ENCODE measurements at regions not wholly inside any gene's neighbourhood (a gene's known extent, or its start where the extent isn't known, plus 50 kb on each side); places are given as distances from the start of the nearest gene placed in this dataset.
"Not testable (repeated sequence)": the region's sequence is repeated elsewhere in the genome, so short reads cannot be mapped to it uniquely, and the experiment has no call there.

- Mint-ChIP-seq H3K36me3 (no peaks in the 10 kb centered on the region), H3K4me3 (no peak overlapping the region), H3K9me3 (no peaks in the 10 kb centered on the region), H3K27ac (no peak overlapping the region), H3K27me3 (no peaks in the 10 kb centered on the region), H3K4me1 (no peaks in the 10 kb centered on the region)
- DNase-seq (no peak), ATAC-seq (replicated peaks) (no peak)
These were observed 74.9 kb downstream of the ALG10 start for GRCh38 chr12:34097213-34097612.

- H3K9me3 Mint-ChIP-seq: no peaks in the 10 kb centered on the region
These were observed 83.2 kb downstream of the ALG10 start for GRCh38 chr12:34105392-34105933.

GRCh38 chr12:34106172-34106571 lies 83.9 kb downstream of the ALG10 start:
- no peak for ATAC-seq (replicated peaks)
- H3K27ac Mint-ChIP-seq: no peak overlapping the region
- H3K9me3 Mint-ChIP-seq: no peaks in the 10 kb centered on the region
- H3K36me3 Mint-ChIP-seq: no peaks in the 10 kb centered on the region
- no peaks in the 10 kb centered on the region for H3K4me1 Mint-ChIP-seq
- no peak overlapping the region for H3K4me3 Mint-ChIP-seq
- H3K27me3 Mint-ChIP-seq: peaks cover 18 to 34% of the 10 kb centered on the region in 2 donors
- DNase-seq: no peak

More at GRCh38 chr12:34105392-34105933, 83.2 kb downstream of the ALG10 start:
- Mint-ChIP-seq H3K36me3 (no peaks in the 10 kb centered on the region), H3K4me1 (no peaks in the 10 kb centered on the region), H3K4me3 (no peak overlapping the region), H3K27ac (no peak overlapping the region), H3K27me3 (peaks cover 18 to 34% of the 10 kb centered on the region in 2 donors)
- DNase-seq (no peak), ATAC-seq (replicated peaks) (no peak)

GRCh38 chr12:34107016-34107415 lies 84.7 kb downstream of the ALG10 start:
- no peak for DNase-seq
- Mint-ChIP-seq H3K27me3 (peaks cover 18 to 34% of the 10 kb centered on the region in 2 donors), H3K36me3 (no peaks in the 10 kb centered on the region), H3K9me3 (no peaks in the 10 kb centered on the region), H3K27ac (no peak overlapping the region), H3K4me3 (no peak overlapping the region), H3K4me1 (no peaks in the 10 kb centered on the region)
- ATAC-seq (replicated peaks): no peak

- peak in 1 of 2 donors; percentile 23 for ATAC-seq (replicated peaks)
- Mint-ChIP-seq H3K27ac (no peak overlapping the region), H3K27me3 (peaks cover 18 to 30% of the 10 kb centered on the region in 2 donors), H3K4me3 (no peak overlapping the region), H3K4me1 (no peaks in the 10 kb centered on the region), H3K36me3 (no peaks in the 10 kb centered on the region), H3K9me3 (no peaks in the 10 kb centered on the region)
- DNase-seq: no peak
These were observed 85.6 kb downstream of the ALG10 start for GRCh38 chr12:34107781-34108404.

GRCh38 chr12:34108405-34108803 lies 86.1 kb downstream of the ALG10 start:
- no peak overlapping the region for H3K27ac Mint-ChIP-seq
- no peaks in the 10 kb centered on the region for H3K36me3 Mint-ChIP-seq
- no peaks in the 10 kb centered on the region for H3K9me3 Mint-ChIP-seq
- peaks cover 18 to 30% of the 10 kb centered on the region in 2 donors for H3K27me3 Mint-ChIP-seq
- DNase-seq (no peak), ATAC-seq (replicated peaks) (peak in 1 of 2 donors; percentile 16)
- no peak overlapping the region for H3K4me3 Mint-ChIP-seq
- no peaks in the 10 kb centered on the region for H3K4me1 Mint-ChIP-seq

- Mint-ChIP-seq H3K9me3 (no peaks in the 10 kb centered on the region), H3K36me3 (no peaks in the 10 kb centered on the region), H3K4me1 (no peaks in the 10 kb centered on the region), H3K27me3 (peaks cover 18 to 30% of the 10 kb centered on the region in 2 donors), H3K27ac (no peak overlapping the region), H3K4me3 (no peak overlapping the region)
- no peak for ATAC-seq (replicated peaks)
- DNase-seq: no peak
These were observed 86.7 kb downstream of the ALG10 start for GRCh38 chr12:34108967-34109366.

GRCh38 chr12:34109390-34109789 lies 87.1 kb downstream of the ALG10 start:
- ATAC-seq (replicated peaks) (no peak), DNase-seq (no peak)
- Mint-ChIP-seq H3K27ac (no peak overlapping the region), H3K36me3 (no peaks in the 10 kb centered on the region), H3K4me1 (no peaks in the 10 kb centered on the region), H3K4me3 (no peak overlapping the region), H3K9me3 (no peaks in the 10 kb centered on the region), H3K27me3 (peaks cover 18 to 30% of the 10 kb centered on the region in 2 donors)

GRCh38 chr12:34109909-34110531 lies 87.7 kb downstream of the ALG10 start:
- not testable (repeated sequence) for H3K9me3 Mint-ChIP-seq; H3K27ac Mint-ChIP-seq; H3K4me3 Mint-ChIP-seq; H3K36me3 Mint-ChIP-seq; ATAC-seq (replicated peaks); DNase-seq; H3K4me1 Mint-ChIP-seq
- peaks cover 18 to 30% of the 10 kb centered on the region in 2 donors for H3K27me3 Mint-ChIP-seq

- no peak overlapping the region for H3K4me3 Mint-ChIP-seq
- H3K27ac Mint-ChIP-seq: no peak overlapping the region
- DNase-seq (no peak), ATAC-seq (replicated peaks) (no peak)
- no peaks in the 10 kb centered on the region for H3K9me3 Mint-ChIP-seq
- H3K27me3 Mint-ChIP-seq: no peaks in the 10 kb centered on the region
- no peaks in the 10 kb centered on the region for H3K36me3 Mint-ChIP-seq
- H3K4me1 Mint-ChIP-seq: no peaks in the 10 kb centered on the region
These were observed 97.1 kb downstream of the ALG10 start for GRCh38 chr12:34119366-34119765.

GRCh38 chr12:34121360-34121759 lies 99.1 kb downstream of the ALG10 start:
- Mint-ChIP-seq H3K27me3 (no peaks in the 10 kb centered on the region), H3K4me1 (peaks cover 6 to 13% of the 10 kb centered on the region in 2 donors), H3K4me3 (no peak overlapping the region), H3K36me3 (no peaks in the 10 kb centered on the region), H3K27ac (no peak overlapping the region), H3K9me3 (no peaks in the 10 kb centered on the region)
- ATAC-seq (replicated peaks) (no peak), DNase-seq (no peak)

- not testable (repeated sequence) for H3K27ac Mint-ChIP-seq, H3K4me3 Mint-ChIP-seq, H3K27me3 Mint-ChIP-seq, H3K36me3 Mint-ChIP-seq, H3K9me3 Mint-ChIP-seq
- H3K4me1 Mint-ChIP-seq: peaks cover 10 to 25% of the 10 kb centered on the region in 2 donors
- ATAC-seq (replicated peaks) (peak; percentile 57 to 81), DNase-seq (peak; percentile 54)
These were observed 100.8 kb downstream of the ALG10 start for GRCh38 chr12:34123092-34123491.

GRCh38 chr12:34124608-34125007 lies 102.3 kb downstream of the ALG10 start:
- Mint-ChIP-seq H3K27me3 (peaks cover 0 to 7% of the 10 kb centered on the region in 2 donors), H3K4me1 (peaks cover 10 to 33% of the 10 kb centered on the region in 2 donors), H3K4me3 (no peak overlapping the region), H3K9me3 (no peaks in the 10 kb centered on the region), H3K36me3 (no peaks in the 10 kb centered on the region), H3K27ac (no peak overlapping the region)
- ATAC-seq (replicated peaks) (no peak), DNase-seq (no peak)

GRCh38 chr12:34126239-34126641 lies 103.9 kb downstream of the ALG10 start:
- ATAC-seq (replicated peaks): peak; percentile 27 to 31
- no peaks in the 10 kb centered on the region for H3K9me3 Mint-ChIP-seq
- no peak for DNase-seq
- H3K4me3 Mint-ChIP-seq: peak overlapping the region; percentile 40 to 54
- H3K4me1 Mint-ChIP-seq: peaks cover 10 to 37% of the 10 kb centered on the region in 2 donors
- peaks cover 0 to 7% of the 10 kb centered on the region in 2 donors for H3K27me3 Mint-ChIP-seq
- H3K36me3 Mint-ChIP-seq: no peaks in the 10 kb centered on the region
- H3K27ac Mint-ChIP-seq: no peak overlapping the region

- ATAC-seq (replicated peaks): no peak
- no peaks in the 10 kb centered on the region for H3K9me3 Mint-ChIP-seq
- peak overlapping the region; percentile 40 to 54 for H3K4me3 Mint-ChIP-seq
- H3K27ac Mint-ChIP-seq: no peak overlapping the region
- DNase-seq: no peak
- peaks cover 0 to 7% of the 10 kb centered on the region in 2 donors for H3K27me3 Mint-ChIP-seq
- H3K36me3 Mint-ChIP-seq: no peaks in the 10 kb centered on the region
- H3K4me1 Mint-ChIP-seq: peaks cover 10 to 37% of the 10 kb centered on the region in 2 donors
These were observed 104.5 kb downstream of the ALG10 start for GRCh38 chr12:34126805-34127204.
